ENCODE measurements at regions not wholly inside any gene's neighbourhood (a gene's known extent, or its start where the extent isn't known, plus 50 kb on each side); places are given as distances from the start of the nearest gene placed in this dataset.

- H3K36me3 Mint-ChIP-seq (ENCODE audit: low read depth): no peaks in the 10 kb centered on the region
Observed at GRCh38 chr15:47415539-47415971, 301.8 kb upstream of the SEMA6D start.

GRCh38 chr15:47422881-47423665 is 294.2 kb upstream of the SEMA6D start:
- no peak for TF ChIP-seq CTCF (conservative IDR thresholded peaks at IDR 0.05)
- Mint-ChIP-seq H3K4me1 (no peaks in the 10 kb centered on the region), H3K27me3 (ENCODE audit: insufficient read depth) (no peaks in the 10 kb centered on the region), H3K27ac (no peak overlapping the region), H3K9me3 (no peaks in the 10 kb centered on the region), H3K36me3 (ENCODE audit: low read depth) (no peaks in the 10 kb centered on the region), H3K4me3 (no peak overlapping the region)
- H3K9ac ChIP-seq (ENCODE audit: extremely low read depth, low read length, poor library complexity, severe bottlenecking): no peak overlapping the region
- 92% methylated on average over 1 of the region's 1 CpG; no CpG with 5 or more reads in 1 of the 2 experiments for WGBS, 2 experiments (ENCODE audit: insufficient coverage in 1 of 2, insufficient read length in 1 of 2)
- H3K4me3 ChIP-seq (ENCODE audit: low read length): no peak overlapping the region
- no peaks in the 10 kb centered on the region for H3K36me3 ChIP-seq (ENCODE audit: control insufficient read depth, insufficient read depth, low read length)
- H3K4me1 ChIP-seq (ENCODE audit: control insufficient read depth, insufficient read depth, low read length): peaks cover 3% of the 10 kb centered on the region
- no peaks in the 10 kb centered on the region for H3K9me3 ChIP-seq (ENCODE audit: control insufficient read depth, low read length)
- H3K27ac ChIP-seq (ENCODE audit: low read depth, low read length): no peak overlapping the region
- no peak for DNase-seq
- no peaks in the 10 kb centered on the region for H3K27me3 ChIP-seq (ENCODE audit: control insufficient read depth, insufficient read depth, low read length, poor library complexity, severe bottlenecking)

More at GRCh38 chr15:47415539-47415971, 301.8 kb upstream of the SEMA6D start:
- H3K27ac ChIP-seq (ENCODE audit: low read depth, low read length): no peak overlapping the region
- no peaks in the 10 kb centered on the region for H3K9me3 ChIP-seq (ENCODE audit: control insufficient read depth, low read length)
- Mint-ChIP-seq H3K27ac (no peak overlapping the region), H3K9me3 (no peaks in the 10 kb centered on the region), H3K27me3 (ENCODE audit: insufficient read depth) (no peaks in the 10 kb centered on the region), H3K4me3 (no peak overlapping the region), H3K4me1 (peaks cover 17% of the 10 kb centered on the region)
- DNase-seq: no peak
- no peaks in the 10 kb centered on the region for H3K4me1 ChIP-seq (ENCODE audit: control insufficient read depth, insufficient read depth, low read length)
- H3K27me3 ChIP-seq (ENCODE audit: control insufficient read depth, insufficient read depth, low read length, poor library complexity, severe bottlenecking): no peaks in the 10 kb centered on the region
- no peak for TF ChIP-seq CTCF (conservative IDR thresholded peaks at IDR 0.05)
- H3K4me3 ChIP-seq (ENCODE audit: low read length): no peak overlapping the region
- no peaks in the 10 kb centered on the region for H3K36me3 ChIP-seq (ENCODE audit: control insufficient read depth, insufficient read depth, low read length)
- no peak overlapping the region for H3K9ac ChIP-seq (ENCODE audit: extremely low read depth, low read length, poor library complexity, severe bottlenecking)
- 60% methylated on average over 1 of the region's 1 CpG; no CpG with 5 or more reads in 1 of the 2 experiments for WGBS, 2 experiments (ENCODE audit: insufficient coverage in 1 of 2, insufficient read length in 1 of 2)

GRCh38 chr15:47427463-47427862 is 289.8 kb upstream of the SEMA6D start:
- H3K36me3 ChIP-seq (ENCODE audit: control insufficient read depth, insufficient read depth, low read length): no peaks in the 10 kb centered on the region
- no peak for DNase-seq
- Mint-ChIP-seq H3K9me3 (no peaks in the 10 kb centered on the region), H3K4me1 (no peaks in the 10 kb centered on the region), H3K27me3 (ENCODE audit: insufficient read depth) (no peaks in the 10 kb centered on the region), H3K27ac (no peak overlapping the region), H3K36me3 (ENCODE audit: low read depth) (no peaks in the 10 kb centered on the region), H3K4me3 (no peak overlapping the region)
- WGBS, 2 experiments (ENCODE audit: insufficient coverage in 1 of 2, insufficient read length in 1 of 2): 100% methylated on average over 1 of the region's 1 CpG
- H3K4me1 ChIP-seq (ENCODE audit: control insufficient read depth, insufficient read depth, low read length): peaks cover 3% of the 10 kb centered on the region
- no peaks in the 10 kb centered on the region for H3K27me3 ChIP-seq (ENCODE audit: control insufficient read depth, insufficient read depth, low read length, poor library complexity, severe bottlenecking)
- no peak for TF ChIP-seq CTCF (conservative IDR thresholded peaks at IDR 0.05)
- no peak overlapping the region for H3K4me3 ChIP-seq (ENCODE audit: low read length)
- no peaks in the 10 kb centered on the region for H3K9me3 ChIP-seq (ENCODE audit: control insufficient read depth, low read length)
- H3K9ac ChIP-seq (ENCODE audit: extremely low read depth, low read length, poor library complexity, severe bottlenecking): no peak overlapping the region
- H3K27ac ChIP-seq (ENCODE audit: low read depth, low read length): no peak overlapping the region
